PC-3 (cell line): ENCODE measurements at regions not wholly inside any gene's neighbourhood (a gene's known extent, or its start where the extent isn't known, plus 50 kb on each side); places are given as distances from the start of the nearest gene placed in this dataset.

ENCODE experiments used
- CTCF ChIP-seq: fragments of 300-600 bp; sonication (generic); conservative IDR thresholded peaks from 2 replicates; pipeline ENCODE4 v1.5.1; 2017; ENCODE audit warnings: antibody characterized with exemption, low read depth, mild to moderate bottlenecking, low read length
- EZH2 ChIP-seq: fragments of 300-600 bp; sonication (generic); IDR thresholded peaks from one replicate; pipeline ENCODE4 v1.6.1; 2017; ENCODE audit warnings: antibody characterized with exemption, mild to moderate bottlenecking, low read length; ENCODE audit not compliant: unreplicated experiment
- EZH2phosphoT487 ChIP-seq: fragments of 300-600 bp; sonication (generic); IDR thresholded peaks from 2 replicates; pipeline ENCODE4 v1.6.1; 2018; ENCODE audit warnings: mild to moderate bottlenecking, antibody characterized with exemption, low read length, borderline replicate concordance

GRCh38 chr3:102529452-102529851 lies 94.6 kb downstream of the ZPLD1 start:
- TF ChIP-seq CTCF, result peak; percentile 87
- TF ChIP-seq EZH2, result no peak
- TF ChIP-seq EZH2phosphoT487, result no peak
